GM21515 (cell line): ENCODE measurements at regions not wholly inside any gene's neighbourhood (a gene's known extent, or its start where the extent isn't known, plus 50 kb on each side); places are given as distances from the start of the nearest gene placed in this dataset.
"Not testable (repeated sequence)": the region's sequence is repeated elsewhere in the genome, so short reads cannot be mapped to it uniquely, and the experiment has no call there.

ENCODE experiments used
- ATAC-seq: cut with Tn5 transposase; IDR thresholded peaks from one replicate; pipeline ENCODE4 v1.9.1; 2021; ENCODE audit not compliant: unreplicated experiment

- ATAC-seq, result no peak
Measured at GRCh38 chr19:28578208-28578607, 634.7 kb downstream of the UQCRFS1 start.

GRCh38 chr19:28577666-28578065, 635.3 kb downstream of the UQCRFS1 start:
- no peak for ATAC-seq

- ATAC-seq, result no peak
Measured at GRCh38 chr19:28577233-28577632, 635.7 kb downstream of the UQCRFS1 start.

GRCh38 chr19:28575816-28576215, 637.1 kb downstream of the UQCRFS1 start:
- ATAC-seq, result no peak

- ATAC-seq, result not testable (repeated sequence)
Measured at GRCh38 chr19:28575312-28575711, 637.6 kb downstream of the UQCRFS1 start.

GRCh38 chr19:28574212-28574611, 638.7 kb downstream of the UQCRFS1 start:
- ATAC-seq, result no peak

- no peak for ATAC-seq
Measured at GRCh38 chr19:28569132-28570131, 643.5 kb downstream of the UQCRFS1 start.

- no peak for ATAC-seq
Measured at GRCh38 chr19:28567834-28568233, 645.1 kb downstream of the UQCRFS1 start.

- no peak for ATAC-seq
Measured at GRCh38 chr19:28563964-28564921, 648.7 kb downstream of the UQCRFS1 start.

GRCh38 chr19:28560786-28561185, 652.2 kb downstream of the UQCRFS1 start:
- no peak for ATAC-seq

GRCh38 chr19:28558783-28559182, 654.2 kb downstream of the UQCRFS1 start:
- no peak for ATAC-seq

- ATAC-seq, result no peak
Measured at GRCh38 chr19:28556371-28556770, 656.6 kb downstream of the UQCRFS1 start.

- no peak for ATAC-seq
Measured at GRCh38 chr19:28555317-28555716, 657.6 kb downstream of the UQCRFS1 start.

- no peak for ATAC-seq
Measured at GRCh38 chr19:28554321-28555091, 658.4 kb downstream of the UQCRFS1 start.

GRCh38 chr19:28553764-28554163, 659.2 kb downstream of the UQCRFS1 start:
- ATAC-seq, result no peak

- ATAC-seq, result no peak
Measured at GRCh38 chr19:28553005-28553404, 659.9 kb downstream of the UQCRFS1 start.

- ATAC-seq, result no peak
Measured at GRCh38 chr19:28549680-28550277, 663.2 kb downstream of the UQCRFS1 start.

GRCh38 chr19:28546148-28546685, 666.7 kb downstream of the UQCRFS1 start:
- no peak for ATAC-seq

- not testable (repeated sequence) for ATAC-seq
Measured at GRCh38 chr19:28545397-28545796, 667.6 kb downstream of the UQCRFS1 start.
